Spinal cord (tissue), 9 donors: ENCODE measurements at regions not wholly inside any gene's neighbourhood (a gene's known extent, or its start where the extent isn't known, plus 50 kb on each side); places are given as distances from the start of the nearest gene placed in this dataset.
A peak's percentile ranks its signal among the peaks of the same experiment; 100 is the strongest.

Experiments
- DNase-seq, 6 donors: peaks; one replicate each; pipeline versions ENCODE4 v3.0.0 to v3.0.0-alpha.2; 2013 to 2015; ENCODE audit warnings: low spot score in 6 of 6, low read depth in 4 of 6
- H3K27ac ChIP-seq: one replicate; pipeline ENCODE4 v1.5.1; 2013; ENCODE audit warnings: low read depth, low read length, control low read depth
- H3K27me3 ChIP-seq: one replicate; pipeline ENCODE4 v1.6.1; 2013; ENCODE audit warnings: low read length; ENCODE audit not compliant: control insufficient read depth, insufficient read depth
- H3K36me3 ChIP-seq: one replicate; pipeline ENCODE4 v1.6.1; 2013; ENCODE audit warnings: low read length; ENCODE audit not compliant: control insufficient read depth, insufficient read depth
- H3K4me1 ChIP-seq: one replicate; pipeline ENCODE4 v1.6.1; 2013; ENCODE audit warnings: low read length; ENCODE audit not compliant: control insufficient read depth, insufficient read depth
- H3K4me3 ChIP-seq: one replicate; pipeline ENCODE4 v1.5.1; 2013; ENCODE audit warnings: low read depth, low read length, control low read depth
- H3K9me3 ChIP-seq: one replicate; pipeline ENCODE4 v1.6.1; 2013; ENCODE audit warnings: low read length; ENCODE audit not compliant: control insufficient read depth, insufficient read depth
- WGBS: methylation state at CpG from one replicate; pipeline ENCODE4 v1.1.5; 2013; ENCODE audit warnings: missing lambda C conversion rate; ENCODE audit not compliant: insufficient coverage; 5-methylcytosine and 5-hydroxymethylcytosine counted together
- donor health status: healthy.

DNA sequence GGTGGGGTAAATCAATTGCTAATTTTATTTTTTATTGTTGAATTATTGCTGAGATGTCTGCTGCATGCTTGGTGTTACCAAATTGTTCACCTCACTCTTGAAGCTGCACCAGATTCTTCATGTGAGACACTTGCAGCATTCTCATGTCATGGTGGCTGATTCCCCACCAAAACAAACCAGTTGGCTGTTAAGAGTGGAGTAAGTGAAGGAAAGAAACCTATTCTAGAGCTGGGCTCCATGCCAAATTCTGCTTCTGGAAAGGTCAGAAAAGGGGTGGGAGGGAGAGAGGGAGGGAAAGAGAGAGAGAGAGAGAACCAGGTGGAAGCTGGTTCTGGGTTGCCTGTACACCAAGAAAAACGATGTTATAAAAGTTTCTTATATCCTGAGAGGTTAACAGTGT, 317.5 kb upstream of the THRB start:
- Histone ChIP-seq H3K27ac (no peak overlapping the region), H3K36me3 (no peaks in the 10 kb centered on the region), H3K9me3 (no peaks in the 10 kb centered on the region), H3K4me3 (no peak overlapping the region), H3K27me3 (no peaks in the 10 kb centered on the region), H3K4me1 (no peaks in the 10 kb centered on the region)
- no CpG with 5 or more reads among the region's 1 CpG for whole genome bisulfite sequencing
- DNase-seq = no peak

- Histone ChIP-seq H3K9me3 (peaks cover 12% of the 10 kb centered on the region), H3K27me3 (no peaks in the 10 kb centered on the region), H3K27ac (no peak overlapping the region), H3K4me1 (no peaks in the 10 kb centered on the region), H3K36me3 (no peaks in the 10 kb centered on the region), H3K4me3 (no peak overlapping the region)
- no CpG with 5 or more reads among the region's 1 CpG for WGBS
- no peak for DNase-seq
Observed at GRCh38 chr3:24818055-24818454, 323.4 kb upstream of the THRB start.

- H3K36me3 ChIP-seq = no peaks in the 10 kb centered on the region
- no CpG with 5 or more reads among the region's 4 CpGs for WGBS
- H3K4me3 ChIP-seq = no peak overlapping the region
- peaks cover 23% of the 10 kb centered on the region for H3K4me1 ChIP-seq
- H3K27ac ChIP-seq = no peak overlapping the region
- peaks cover 19% of the 10 kb centered on the region for H3K27me3 ChIP-seq
- H3K9me3 ChIP-seq = no peaks in the 10 kb centered on the region
- no peak for DNase-seq
Observed at GRCh38 chr3:24828011-24828410, 333.4 kb upstream of the THRB start.

- peaks cover 19% of the 10 kb centered on the region for H3K27me3 ChIP-seq
- peaks cover 23% of the 10 kb centered on the region for H3K4me1 ChIP-seq
- H3K36me3 ChIP-seq = no peaks in the 10 kb centered on the region
- peak overlapping the region; percentile 36 for H3K4me3 ChIP-seq
- H3K27ac ChIP-seq = no peak overlapping the region
- H3K9me3 ChIP-seq = no peaks in the 10 kb centered on the region
- WGBS = 19% methylated on average over 4 of the region's 6 CpGs
- peak in 3 of 6 donors; percentile 9 to 69 (median 22) for DNase-seq
Observed at GRCh38 chr3:24828551-24828950, 333.9 kb upstream of the THRB start.

DNA sequence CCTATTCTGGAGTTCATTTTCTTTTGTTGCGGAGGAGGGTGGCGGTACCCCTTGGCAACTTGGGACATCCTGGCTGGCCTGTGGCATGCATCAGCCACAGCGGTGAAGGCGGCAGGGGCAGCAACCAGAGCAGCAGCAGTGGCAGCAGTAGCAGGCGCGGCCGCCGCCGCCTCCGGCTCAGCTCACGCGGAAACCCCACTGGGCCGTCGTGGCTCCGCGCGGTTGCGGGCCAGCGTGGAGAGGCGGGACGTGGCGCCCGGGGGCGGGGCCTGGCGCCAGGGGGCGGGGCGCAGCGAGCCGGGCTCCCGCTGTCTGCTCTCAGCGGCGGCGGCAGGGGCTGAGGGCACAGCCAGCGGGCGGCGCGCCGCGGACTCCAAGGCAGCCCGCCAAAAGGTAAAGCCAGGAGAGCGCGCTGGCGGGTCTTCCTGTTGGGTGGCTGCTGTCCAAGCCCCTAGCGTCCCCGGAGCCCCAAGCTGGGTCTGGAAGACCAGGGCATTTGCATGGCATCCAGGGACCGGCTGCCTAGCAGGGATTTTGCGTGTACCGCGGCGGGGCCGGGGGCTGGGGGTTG, 334.4 kb upstream of the THRB start:
- no peaks in the 10 kb centered on the region for H3K9me3 ChIP-seq
- peak in 3 of 6 donors; percentile 42 to 85 (median 77) for DNase-seq
- H3K27ac ChIP-seq = no peak overlapping the region
- WGBS = under 1% methylated on average over 51 of the region's 51 CpGs
- peak overlapping the region; percentile 65 for H3K4me3 ChIP-seq
- H3K4me1 ChIP-seq = peaks cover 23% of the 10 kb centered on the region
- H3K27me3 ChIP-seq = peaks cover 19% of the 10 kb centered on the region
- no peaks in the 10 kb centered on the region for H3K36me3 ChIP-seq

- Histone ChIP-seq H3K36me3 (no peaks in the 10 kb centered on the region), H3K4me3 (peak overlapping the region; percentile 65), H3K27ac (no peak overlapping the region), H3K9me3 (no peaks in the 10 kb centered on the region), H3K27me3 (peaks cover 19% of the 10 kb centered on the region), H3K4me1 (peaks cover 23% of the 10 kb centered on the region)
- DNase-seq = peak in 2 of 6 donors; percentile 23 to 62
- WGBS = under 1% methylated on average over 37 of the region's 37 CpGs
Observed at GRCh38 chr3:24829629-24830229, 335.1 kb upstream of the THRB start.

DNA sequence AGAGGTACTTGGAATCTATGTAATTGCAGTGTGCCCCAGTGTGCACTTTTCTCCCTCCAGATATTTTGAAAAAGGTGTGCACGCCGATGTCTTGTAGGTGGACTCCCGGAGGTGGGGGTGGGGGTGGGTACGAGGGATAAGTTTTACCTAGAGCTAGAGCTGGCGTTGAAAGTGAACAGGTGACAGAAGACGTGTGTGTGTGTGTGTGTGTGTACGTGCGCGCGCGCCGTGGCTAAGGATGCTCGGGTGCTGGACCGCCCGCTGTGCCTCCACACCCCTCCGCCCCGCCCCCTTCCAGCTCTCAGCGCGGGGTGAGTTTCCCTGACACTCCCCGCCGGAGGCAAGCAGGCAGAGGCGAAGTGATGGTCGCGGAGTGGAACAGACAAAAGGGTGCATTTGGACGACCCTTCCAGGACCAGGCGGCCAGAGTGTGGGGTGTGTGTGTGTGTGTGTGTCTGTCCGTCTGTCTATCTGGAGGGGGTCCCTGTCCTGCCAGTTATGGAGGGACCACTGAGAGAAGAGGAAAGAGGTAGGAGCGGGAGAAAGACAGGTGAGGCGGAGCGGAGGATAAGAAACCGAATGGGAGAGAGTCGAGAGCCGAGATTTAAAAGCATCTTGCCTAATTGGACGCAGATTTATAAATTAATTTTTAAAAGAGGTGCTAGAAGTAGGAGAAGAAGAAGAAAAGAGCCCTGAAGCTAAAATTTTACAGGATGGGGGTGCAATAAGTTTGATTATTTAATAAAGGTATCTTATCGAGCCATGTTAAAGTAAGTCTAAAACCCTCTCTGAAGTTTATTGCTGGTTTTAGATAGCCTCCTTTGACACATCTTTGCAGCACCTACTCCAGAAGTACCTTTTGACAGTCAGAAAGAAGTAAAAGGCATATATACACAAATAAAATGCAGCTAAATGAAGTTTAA, 335.8 kb upstream of the THRB start:
- no peaks in the 10 kb centered on the region for H3K36me3 ChIP-seq
- H3K27ac ChIP-seq = no peak overlapping the region
- peaks cover 19% of the 10 kb centered on the region for H3K27me3 ChIP-seq
- H3K4me1 ChIP-seq = peaks cover 23% of the 10 kb centered on the region
- 2% methylated on average over 34 of the region's 35 CpGs for WGBS
- peak in 3 of 6 donors; percentile 14 to 75 (median 35) for DNase-seq
- no peaks in the 10 kb centered on the region for H3K9me3 ChIP-seq
- peak overlapping the region; percentile 65 for H3K4me3 ChIP-seq

DNA sequence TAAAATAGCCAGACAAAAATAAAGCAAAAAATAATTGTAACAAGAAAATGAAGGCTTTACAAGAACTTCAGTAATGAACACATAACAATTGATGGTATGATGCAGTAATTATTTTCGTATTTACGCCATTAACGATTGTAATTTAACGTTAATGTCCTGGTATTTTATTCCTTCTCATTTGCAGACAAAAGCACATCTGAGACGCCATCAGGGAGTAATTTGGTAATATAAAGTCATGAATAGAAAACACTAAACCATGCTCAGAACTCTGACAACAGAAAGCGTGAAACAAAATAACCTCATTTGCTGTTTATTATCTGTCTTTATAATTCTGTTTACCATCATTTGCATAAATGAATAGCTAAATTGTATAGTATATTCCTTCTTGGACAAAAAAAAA, 336.6 kb upstream of the THRB start:
- no peaks in the 10 kb centered on the region for H3K9me3 ChIP-seq
- H3K27ac ChIP-seq = no peak overlapping the region
- H3K36me3 ChIP-seq = no peaks in the 10 kb centered on the region
- no CpG with 5 or more reads among the region's 6 CpGs for WGBS
- peaks cover 19% of the 10 kb centered on the region for H3K27me3 ChIP-seq
- H3K4me3 ChIP-seq = no peak overlapping the region
- DNase-seq = peak in 2 of 6 donors; percentile 6 to 92
- H3K4me1 ChIP-seq = peaks cover 23% of the 10 kb centered on the region

DNA sequence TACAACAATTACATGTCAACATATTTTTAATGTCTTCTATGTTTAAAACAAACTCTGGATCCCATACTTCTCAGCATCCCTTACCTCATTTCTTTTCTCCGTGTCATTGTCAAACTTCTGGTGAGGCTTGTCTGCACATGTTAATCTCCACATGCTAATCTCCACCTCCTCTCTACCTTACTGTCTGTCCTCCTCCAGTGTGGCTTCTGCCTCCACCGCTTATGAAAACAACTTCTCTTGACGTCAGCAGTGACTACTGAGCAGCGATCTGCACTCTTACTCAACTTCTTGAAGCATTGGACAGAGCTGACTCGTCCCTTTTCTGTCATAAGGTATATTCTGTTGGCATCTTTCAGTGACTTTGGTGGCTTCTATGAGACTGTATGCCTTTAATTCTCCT, 338.2 kb upstream of the THRB start:
- WGBS = 78% methylated on average over 4 of the region's 5 CpGs
- H3K4me1 ChIP-seq = peaks cover 23% of the 10 kb centered on the region
- H3K27me3 ChIP-seq = peaks cover 13% of the 10 kb centered on the region
- H3K9me3 ChIP-seq = no peaks in the 10 kb centered on the region
- no peak overlapping the region for H3K27ac ChIP-seq
- DNase-seq = no peak
- no peaks in the 10 kb centered on the region for H3K36me3 ChIP-seq
- no peak overlapping the region for H3K4me3 ChIP-seq
